MCF 10A (cell line): ENCODE measurements at regions not wholly inside any gene's neighbourhood (a gene's known extent, or its start where the extent isn't known, plus 50 kb on each side); places are given as distances from the start of the nearest gene placed in this dataset.

ENCODE experiments used
- BruUV-seq: library from RNA; stranded (reverse); fragments of 400-500 nt; replicated peaks from 2 replicates; lab custom pipeline; 2021; lab: Mats Ljungman, UMichigan
- CTCF ChIA-PET: fragments of 300-600 bp; sonication (Branson Sonifier 250); formaldehyde crosslinking; extraction: SDS; loops from one replicate; lab custom pipeline; 2021; ENCODE audit warnings: antibody characterized with exemption, inconsistent platforms; lab: Yijun Ruan, JAX
- POLR2A ChIA-PET: fragments of 300-600, 350-650 bp; sonication (Branson Sonifier 250); formaldehyde crosslinking; extraction: SDS; loops from one replicate; lab custom pipeline; 2020; ENCODE audit warnings: antibody characterized with exemption, inconsistent platforms; lab: Yijun Ruan, JAX
- DNase-seq: peaks from one replicate; pipeline ENCODE4 v3.0.0-alpha.2; 2018; ENCODE audit not compliant: unreplicated experiment
- H3K27ac Mint-ChIP-seq: one replicate; pipeline ENCODE4 v1.8.0; 2022; ENCODE audit warnings: mild to moderate bottlenecking, low read depth, mixed read lengths; ENCODE audit not compliant: unreplicated experiment
- H3K27me3 Mint-ChIP-seq: one replicate; pipeline ENCODE4 v1.8.0; 2022; ENCODE audit warnings: mixed read lengths; ENCODE audit not compliant: insufficient read depth, unreplicated experiment
- H3K36me3 Mint-ChIP-seq: one replicate; pipeline ENCODE4 v1.8.0; 2022; ENCODE audit warnings: mild to moderate bottlenecking, moderate library complexity, mixed read lengths; ENCODE audit not compliant: insufficient read depth, unreplicated experiment
- H3K4me1 Mint-ChIP-seq: one replicate; pipeline ENCODE4 v1.8.0; 2022; ENCODE audit warnings: mixed read lengths; ENCODE audit not compliant: insufficient read depth, unreplicated experiment
- H3K4me3 Mint-ChIP-seq: one replicate; pipeline ENCODE4 v1.8.0; 2022; ENCODE audit warnings: mild to moderate bottlenecking, moderate library complexity, mixed read lengths; ENCODE audit not compliant: unreplicated experiment
- H3K9me3 Mint-ChIP-seq: one replicate; pipeline ENCODE4 v1.8.0; 2022; ENCODE audit warnings: mixed read lengths; ENCODE audit not compliant: unreplicated experiment
- CTCF ChIP-seq: fragments of 200-600 bp; IDR thresholded peaks from one replicate; pipeline ENCODE4 v1.8.0; 2022; ENCODE audit warnings: antibody characterized with exemption, mild to moderate bottlenecking; ENCODE audit not compliant: unreplicated experiment
- intact Hi-C: fragments of 100-400 bp; cut with micrococcal nuclease; formaldehyde crosslinking; loops from 2 replicates; pipeline ENCODE4 v1.14.1; 2022

- H3K36me3 Mint-ChIP-seq = no peaks in the 10 kb centered on the region
- DNase-seq = no peak
- H3K27me3 Mint-ChIP-seq = peaks cover 18% of the 10 kb centered on the region
- CTCF ChIA-PET = interaction anchor here (0.9 to 1.0 kb wide), 2 partner anchors 14 to 82 kb away, joined by 3 to 5 read pairs; no protein-coding TSS in a partner anchor
- no peak overlapping the region for H3K4me3 Mint-ChIP-seq
- POLR2A ChIA-PET = interaction anchor here (0.7 kb wide), 1 partner anchor 1387 kb away, joined by 3 read pairs; no protein-coding TSS in a partner anchor
- H3K27ac Mint-ChIP-seq = no peak overlapping the region
- H3K4me1 Mint-ChIP-seq = no peaks in the 10 kb centered on the region
- intact Hi-C loops = no loop called here
- BruUV-seq = no TSS peak
- no peaks in the 10 kb centered on the region for H3K9me3 Mint-ChIP-seq
- TF ChIP-seq CTCF = no peak
These were observed 80.8 kb upstream of the CNEP1R1 start for GRCh38 chr16:49944221-49944620.

- Mint-ChIP-seq H3K4me1 (peaks cover 10% of the 10 kb centered on the region), H3K36me3 (no peaks in the 10 kb centered on the region), H3K9me3 (no peaks in the 10 kb centered on the region), H3K27me3 (peaks cover 9% of the 10 kb centered on the region), H3K4me3 (no peak overlapping the region), H3K27ac (no peak overlapping the region)
- DNase-seq = no peak
- ChIA-PET CTCF (no interaction called here), POLR2A (interaction anchor here (0.6 kb wide), 1 partner anchor 585 kb away, joined by 3 read pairs; no protein-coding TSS in a partner anchor)
- no TSS peak for BruUV-seq
- intact Hi-C loops = no loop called here
- no peak for TF ChIP-seq CTCF
These were observed 76.9 kb upstream of the CNEP1R1 start for GRCh38 chr16:49947907-49948678.

- no TSS peak for BruUV-seq
- H3K4me3 Mint-ChIP-seq = no peak overlapping the region
- peaks cover 11% of the 10 kb centered on the region for H3K27me3 Mint-ChIP-seq
- no peaks in the 10 kb centered on the region for H3K9me3 Mint-ChIP-seq
- no peak for DNase-seq
- TF ChIP-seq CTCF = no peak
- intact Hi-C loops = no loop called here
- H3K27ac Mint-ChIP-seq = no peak overlapping the region
- H3K36me3 Mint-ChIP-seq = no peaks in the 10 kb centered on the region
- POLR2A ChIA-PET = no interaction called here
- CTCF ChIA-PET = no interaction called here
- H3K4me1 Mint-ChIP-seq = peaks cover 10% of the 10 kb centered on the region
These were observed 73.3 kb upstream of the CNEP1R1 start for GRCh38 chr16:49951574-49952195.

GRCh38 chr16:49952386-49952785 lies 72.6 kb upstream of the CNEP1R1 start:
- Mint-ChIP-seq H3K4me1 (peaks cover 10% of the 10 kb centered on the region), H3K36me3 (no peaks in the 10 kb centered on the region), H3K27ac (no peak overlapping the region), H3K27me3 (peaks cover 11% of the 10 kb centered on the region), H3K4me3 (no peak overlapping the region), H3K9me3 (no peaks in the 10 kb centered on the region)
- ChIA-PET CTCF (no interaction called here), POLR2A (interaction anchor here (0.7 kb wide), 1 partner anchor 710 kb away, joined by 3 read pairs; no protein-coding TSS in a partner anchor)
- BruUV-seq = no TSS peak
- intact Hi-C loops = no loop called here
- peak; percentile 74 for DNase-seq
- no peak for TF ChIP-seq CTCF
